Type B pancreatic cell (in vitro differentiated cells): ENCODE measurements at regions not wholly inside any gene's neighbourhood (a gene's known extent, or its start where the extent isn't known, plus 50 kb on each side); places are given as distances from the start of the nearest gene placed in this dataset.

Source experiments
- DNase-seq: peaks from one replicate; pipeline ENCODE4 v3.0.0; 2021; ENCODE audit warnings: mixed read lengths; ENCODE audit not compliant: unreplicated experiment; ENCODE audit errors: extremely low spot score
- H3K27ac Mint-ChIP-seq: 2 replicates; pipeline ENCODE4 v1.8.0; 2021; ENCODE audit warnings: mild to moderate bottlenecking, mixed read lengths
- H3K27me3 Mint-ChIP-seq: 2 replicates; pipeline ENCODE4 v1.8.0; 2021; ENCODE audit warnings: mixed read lengths
- H3K36me3 Mint-ChIP-seq: 2 replicates; pipeline ENCODE4 v1.8.0; 2021; ENCODE audit warnings: mixed read lengths
- H3K4me1 Mint-ChIP-seq: one replicate; pipeline ENCODE4 v1.8.0; 2021; ENCODE audit warnings: mixed read lengths; ENCODE audit not compliant: unreplicated experiment
- H3K4me3 Mint-ChIP-seq: 2 replicates; pipeline ENCODE4 v1.8.0; 2021; ENCODE audit warnings: mild to moderate bottlenecking, mixed read lengths
- H3K9me3 Mint-ChIP-seq: 2 replicates; pipeline ENCODE4 v1.8.0; 2021; ENCODE audit warnings: mixed read lengths
- TF ChIP-seq, protein P1 (sequence below): fragments of 200-600 bp; sonication (generic); conservative IDR thresholded peaks from 2 replicates; pipeline ENCODE4 v1.5.0; 2021; ENCODE audit warnings: antibody characterized with exemption, mild to moderate bottlenecking

DNA sequence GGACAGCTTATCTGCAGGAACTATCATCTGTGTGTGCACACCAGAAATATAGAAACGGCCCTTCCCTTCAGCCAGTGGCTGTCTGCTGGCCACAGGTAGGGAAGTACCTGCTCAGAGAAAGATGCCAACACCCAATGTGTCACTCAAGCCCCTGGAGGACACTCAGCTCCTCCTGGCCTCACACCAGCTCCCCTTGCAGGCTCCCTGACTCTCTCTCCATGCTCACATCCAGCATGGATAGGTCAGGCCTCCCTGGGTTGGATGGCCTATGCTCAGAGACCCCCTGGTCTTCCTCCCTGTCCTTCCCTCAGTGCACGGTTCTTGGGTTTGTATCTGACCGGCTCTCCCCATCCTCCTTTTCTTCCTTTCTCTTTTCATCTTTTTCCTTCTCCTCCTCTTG, 202.1 kb downstream of the BCL11B start:
- TF ChIP-seq, protein P1, sequence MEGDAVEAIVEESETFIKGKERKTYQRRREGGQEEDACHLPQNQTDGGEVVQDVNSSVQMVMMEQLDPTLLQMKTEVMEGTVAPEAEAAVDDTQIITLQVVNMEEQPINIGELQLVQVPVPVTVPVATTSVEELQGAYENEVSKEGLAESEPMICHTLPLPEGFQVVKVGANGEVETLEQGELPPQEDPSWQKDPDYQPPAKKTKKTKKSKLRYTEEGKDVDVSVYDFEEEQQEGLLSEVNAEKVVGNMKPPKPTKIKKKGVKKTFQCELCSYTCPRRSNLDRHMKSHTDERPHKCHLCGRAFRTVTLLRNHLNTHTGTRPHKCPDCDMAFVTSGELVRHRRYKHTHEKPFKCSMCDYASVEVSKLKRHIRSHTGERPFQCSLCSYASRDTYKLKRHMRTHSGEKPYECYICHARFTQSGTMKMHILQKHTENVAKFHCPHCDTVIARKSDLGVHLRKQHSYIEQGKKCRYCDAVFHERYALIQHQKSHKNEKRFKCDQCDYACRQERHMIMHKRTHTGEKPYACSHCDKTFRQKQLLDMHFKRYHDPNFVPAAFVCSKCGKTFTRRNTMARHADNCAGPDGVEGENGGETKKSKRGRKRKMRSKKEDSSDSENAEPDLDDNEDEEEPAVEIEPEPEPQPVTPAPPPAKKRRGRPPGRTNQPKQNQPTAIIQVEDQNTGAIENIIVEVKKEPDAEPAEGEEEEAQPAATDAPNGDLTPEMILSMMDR, result no peak
- peaks cover 4% of the 10 kb centered on the region for H3K9me3 Mint-ChIP-seq
- DNase-seq, result no peak
- H3K4me1 Mint-ChIP-seq, result no peaks in the 10 kb centered on the region
- no peak overlapping the region for H3K27ac Mint-ChIP-seq
- no peaks in the 10 kb centered on the region for H3K27me3 Mint-ChIP-seq
- no peaks in the 10 kb centered on the region for H3K36me3 Mint-ChIP-seq
- no peak overlapping the region for H3K4me3 Mint-ChIP-seq

DNA sequence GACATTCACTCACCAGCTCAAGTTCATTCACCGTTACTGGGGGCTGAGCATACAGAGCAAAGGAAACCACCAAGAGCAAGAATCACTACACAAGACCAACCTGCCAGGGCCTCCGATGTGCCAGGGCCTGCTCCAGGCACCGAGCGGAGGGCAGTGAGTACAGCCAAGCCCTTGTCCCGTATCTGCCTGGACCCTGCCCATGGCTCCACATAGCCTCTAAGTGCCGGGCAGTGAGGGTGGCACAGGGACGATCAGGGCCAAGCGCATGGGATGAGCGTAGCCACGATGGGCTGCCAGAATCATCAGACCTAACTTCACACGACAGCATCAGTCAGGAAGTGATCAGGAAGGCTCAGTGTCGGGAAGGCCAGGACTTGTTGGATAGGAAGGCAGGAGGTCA, 199.6 kb downstream of the BCL11B start:
- peaks cover 4% of the 10 kb centered on the region for H3K9me3 Mint-ChIP-seq
- H3K4me3 Mint-ChIP-seq, result no peak overlapping the region
- H3K4me1 Mint-ChIP-seq, result no peaks in the 10 kb centered on the region
- peak; percentile 58 for DNase-seq
- peaks cover 7% of the 10 kb centered on the region for H3K27me3 Mint-ChIP-seq
- no peak overlapping the region for H3K27ac Mint-ChIP-seq
- TF ChIP-seq, protein P1, result no peak
- H3K36me3 Mint-ChIP-seq, result no peaks in the 10 kb centered on the region

DNA sequence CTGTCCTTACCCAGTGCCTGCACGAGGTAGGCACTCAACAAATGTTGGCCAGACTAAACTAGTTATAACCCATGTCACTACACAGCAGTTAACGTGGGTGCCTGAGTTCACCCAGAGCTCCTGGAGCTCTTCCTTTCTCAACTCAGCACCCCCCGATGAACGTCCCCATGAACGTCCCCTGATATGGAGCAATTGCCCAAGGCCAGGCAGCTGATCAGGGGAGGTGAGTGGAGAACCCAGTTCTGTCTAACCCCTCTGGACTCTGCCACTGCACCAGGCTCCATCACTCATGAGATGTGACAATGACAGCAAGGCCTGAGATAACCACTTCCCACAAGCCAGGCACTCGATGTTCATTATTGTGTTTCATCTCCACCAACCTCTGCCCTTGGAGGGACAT, 199.0 kb downstream of the BCL11B start:
- Mint-ChIP-seq H3K9me3 (peaks cover 4% of the 10 kb centered on the region), H3K4me3 (no peak overlapping the region), H3K27ac (no peak overlapping the region), H3K4me1 (no peaks in the 10 kb centered on the region), H3K27me3 (peaks cover 7% of the 10 kb centered on the region), H3K36me3 (no peaks in the 10 kb centered on the region)
- TF ChIP-seq, protein P1, result no peak
- no peak for DNase-seq

DNA sequence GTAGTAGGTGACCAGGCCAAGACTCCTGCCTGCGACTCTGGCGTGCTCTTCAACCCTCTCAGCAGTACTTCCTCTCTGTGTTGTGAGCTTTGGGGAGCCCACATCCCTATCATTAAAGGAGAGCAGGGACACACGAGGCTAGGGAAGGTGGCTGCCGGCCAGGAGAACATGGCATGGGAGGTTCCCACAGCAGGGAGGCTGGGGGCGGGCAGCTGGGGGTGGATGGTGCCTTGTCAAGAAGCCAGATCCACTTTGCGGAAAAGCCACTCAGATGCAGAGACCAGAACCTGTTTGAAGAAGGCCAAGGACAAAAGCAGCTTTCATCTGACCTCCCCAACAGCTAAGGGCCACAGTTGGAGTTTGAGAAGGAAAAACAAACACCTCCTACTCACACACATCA, 198.6 kb downstream of the BCL11B start:
- TF ChIP-seq, protein P1, result no peak
- Mint-ChIP-seq H3K9me3 (peaks cover 4% of the 10 kb centered on the region), H3K4me1 (no peaks in the 10 kb centered on the region), H3K27me3 (peaks cover 7% of the 10 kb centered on the region), H3K4me3 (no peak overlapping the region), H3K36me3 (no peaks in the 10 kb centered on the region), H3K27ac (no peak overlapping the region)
- DNase-seq, result no peak

DNA sequence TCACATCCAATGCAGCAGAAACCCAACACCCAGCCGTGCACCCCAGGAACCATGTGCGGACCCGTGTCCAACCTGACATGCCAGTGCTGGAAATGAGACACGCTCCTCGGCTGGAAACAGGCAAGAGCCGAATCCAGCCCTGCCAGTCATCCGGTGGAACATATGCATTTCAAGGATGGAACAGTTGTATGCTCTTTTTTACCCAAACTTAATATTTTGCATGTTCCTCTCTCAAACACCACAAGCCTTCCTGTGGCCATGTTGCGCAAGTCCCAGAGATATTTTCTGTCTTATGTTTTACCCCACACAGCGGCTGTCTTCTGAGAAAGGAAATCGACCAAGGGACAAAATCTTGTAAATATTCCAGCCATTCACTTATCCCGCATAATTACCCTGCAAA, 196.9 kb downstream of the BCL11B start:
- no peak for DNase-seq
- TF ChIP-seq, protein P1, result no peak
- H3K36me3 Mint-ChIP-seq, result no peaks in the 10 kb centered on the region
- H3K9me3 Mint-ChIP-seq, result peaks cover 7% of the 10 kb centered on the region
- H3K27me3 Mint-ChIP-seq, result peaks cover 7% of the 10 kb centered on the region
- H3K27ac Mint-ChIP-seq, result no peak overlapping the region
- no peaks in the 10 kb centered on the region for H3K4me1 Mint-ChIP-seq
- H3K4me3 Mint-ChIP-seq, result no peak overlapping the region

DNA sequence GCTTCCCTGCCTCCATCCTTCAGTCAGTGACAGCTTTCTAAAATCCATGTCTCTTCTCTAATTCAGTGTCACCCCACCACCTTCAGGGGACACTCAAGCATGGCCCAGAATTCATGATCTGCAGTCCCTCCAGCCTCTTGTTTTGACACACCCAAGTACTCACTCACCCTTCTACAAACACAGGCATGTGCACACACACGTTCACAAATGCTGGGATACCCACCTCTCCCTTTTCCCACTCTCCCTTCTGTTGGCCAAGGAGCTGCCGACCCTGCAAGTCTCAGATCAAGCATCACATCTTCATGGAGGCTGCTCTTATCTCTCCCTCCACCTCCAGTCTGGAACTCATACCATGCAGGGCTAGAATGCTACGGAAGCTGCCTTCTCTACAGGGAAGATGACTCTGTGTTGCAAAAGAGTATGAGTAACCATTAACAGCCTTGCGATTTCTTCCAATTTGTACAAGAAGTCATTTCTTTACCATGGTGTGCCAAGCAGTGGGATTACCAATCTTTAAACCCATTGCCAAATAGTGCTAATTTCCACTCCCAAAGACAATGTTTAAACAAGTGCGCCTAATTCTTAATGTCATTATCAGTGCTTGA, 196.1 kb downstream of the BCL11B start:
- Mint-ChIP-seq H3K27me3 (peaks cover 7% of the 10 kb centered on the region), H3K4me3 (no peak overlapping the region), H3K36me3 (no peaks in the 10 kb centered on the region), H3K9me3 (peaks cover 8% of the 10 kb centered on the region), H3K4me1 (no peaks in the 10 kb centered on the region), H3K27ac (no peak overlapping the region)
- TF ChIP-seq, protein P1, result no peak
- DNase-seq, result no peak
